ENCODE measurements at regions not wholly inside any gene's neighbourhood (a gene's known extent, or its start where the extent isn't known, plus 50 kb on each side); places are given as distances from the start of the nearest gene placed in this dataset.
A peak's percentile ranks its signal among the peaks of the same experiment; 100 is the strongest.

DNA sequence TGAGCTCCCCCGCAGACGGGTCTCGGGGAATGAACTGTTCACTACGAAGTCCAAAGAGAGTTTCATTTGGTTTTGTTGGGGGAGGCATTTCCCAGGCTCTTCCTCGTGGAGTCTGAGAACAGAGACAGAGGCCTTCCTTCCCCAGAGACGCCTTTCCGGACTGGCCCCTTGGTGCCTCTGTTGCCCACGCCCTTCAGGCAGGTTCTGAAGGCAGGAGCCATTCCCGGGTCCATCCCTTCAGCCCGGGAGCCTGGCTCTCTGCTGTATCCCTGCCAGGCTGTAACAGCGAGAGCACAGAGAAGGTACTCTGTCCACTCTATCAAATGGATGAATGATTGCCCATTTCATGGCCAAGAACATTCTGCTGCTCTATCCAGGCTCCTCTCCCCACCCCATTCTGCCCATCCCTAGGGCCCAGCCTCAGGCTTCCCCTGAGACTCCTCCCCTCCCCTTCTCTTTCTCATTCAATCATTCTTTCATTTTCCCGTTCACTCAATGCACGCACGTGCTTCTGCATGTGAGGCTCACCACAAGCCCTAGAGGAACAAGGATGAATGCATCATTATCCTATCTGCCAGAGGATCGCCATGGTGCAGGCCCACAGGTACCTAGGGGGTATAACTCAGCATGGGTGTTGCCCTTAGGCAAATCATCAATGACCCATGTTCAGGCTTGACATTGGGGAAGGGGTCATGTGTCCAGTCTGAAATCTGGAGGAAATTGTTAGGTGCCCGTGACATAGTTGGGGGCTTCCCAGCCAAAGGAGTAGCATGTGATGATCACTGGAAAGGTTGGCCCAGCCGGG is 298.6 kb downstream of the ZNF536 start:
- DNase-seq (no peak), ATAC-seq (no peak)
- Histone ChIP-seq H3K4me1 (peaks cover 22% of the 10 kb centered on the region), H3K27me3 (no peaks in the 10 kb centered on the region), H3K9me3 (no peaks in the 10 kb centered on the region), H3K27ac (no peak overlapping the region), H3K4me3 (no peak overlapping the region), H3K36me3 (replicated peaks in 1 of 2; ENCODE audit: insufficient read depth in 1 of 2, low read depth in 2 of 2) (no peaks in the 10 kb centered on the region)
- intact Hi-C loops (cut with DNase I): loop anchor here (10.0 kb wide), 1 partner anchor 684 kb away; no protein-coding TSS in a partner anchor
- TF ChIP-seq, protein P1, sequence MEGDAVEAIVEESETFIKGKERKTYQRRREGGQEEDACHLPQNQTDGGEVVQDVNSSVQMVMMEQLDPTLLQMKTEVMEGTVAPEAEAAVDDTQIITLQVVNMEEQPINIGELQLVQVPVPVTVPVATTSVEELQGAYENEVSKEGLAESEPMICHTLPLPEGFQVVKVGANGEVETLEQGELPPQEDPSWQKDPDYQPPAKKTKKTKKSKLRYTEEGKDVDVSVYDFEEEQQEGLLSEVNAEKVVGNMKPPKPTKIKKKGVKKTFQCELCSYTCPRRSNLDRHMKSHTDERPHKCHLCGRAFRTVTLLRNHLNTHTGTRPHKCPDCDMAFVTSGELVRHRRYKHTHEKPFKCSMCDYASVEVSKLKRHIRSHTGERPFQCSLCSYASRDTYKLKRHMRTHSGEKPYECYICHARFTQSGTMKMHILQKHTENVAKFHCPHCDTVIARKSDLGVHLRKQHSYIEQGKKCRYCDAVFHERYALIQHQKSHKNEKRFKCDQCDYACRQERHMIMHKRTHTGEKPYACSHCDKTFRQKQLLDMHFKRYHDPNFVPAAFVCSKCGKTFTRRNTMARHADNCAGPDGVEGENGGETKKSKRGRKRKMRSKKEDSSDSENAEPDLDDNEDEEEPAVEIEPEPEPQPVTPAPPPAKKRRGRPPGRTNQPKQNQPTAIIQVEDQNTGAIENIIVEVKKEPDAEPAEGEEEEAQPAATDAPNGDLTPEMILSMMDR (IDR thresholded peaks at IDR 0.05): no peak
- TF ChIP-seq POLR2A (IDR thresholded peaks at IDR 0.05): no peak
- WGBS, 2 donors: 81 to 83% methylated on average over 17 of the region's 17 CpGs

DNA sequence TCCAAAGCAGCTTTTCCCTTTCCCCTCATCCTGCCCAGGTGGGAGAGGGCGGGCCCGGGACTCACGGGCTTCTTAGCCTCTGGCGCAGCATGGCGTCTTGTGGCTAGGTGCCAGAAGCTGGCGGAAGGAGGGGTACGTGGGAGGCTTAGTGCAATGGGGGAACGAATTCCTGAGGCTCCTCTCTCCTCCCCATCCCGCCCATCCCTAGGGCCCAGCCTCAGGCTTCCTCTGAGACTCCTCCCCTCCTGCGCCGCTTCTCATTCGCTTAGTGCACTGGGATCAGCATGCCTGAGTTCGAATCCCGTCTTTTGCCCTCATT is 297.8 kb downstream of the ZNF536 start:
- H3K27ac ChIP-seq: no peak overlapping the region
- peaks cover 30% of the 10 kb centered on the region for H3K4me1 ChIP-seq
- WGBS, 2 donors: 62 to 63% methylated on average over 13 to 14 of the region's 14 CpGs
- no peaks in the 10 kb centered on the region for H3K27me3 ChIP-seq
- DNase-seq (no peak), ATAC-seq (no peak)
- H3K9me3 ChIP-seq: no peaks in the 10 kb centered on the region
- TF ChIP-seq, protein P1 (IDR thresholded peaks at IDR 0.05): no peak
- no peak for TF ChIP-seq POLR2A (IDR thresholded peaks at IDR 0.05)
- intact Hi-C loops (cut with DNase I): loop anchor here (10.0 kb wide), 1 partner anchor 685 kb away; no protein-coding TSS in a partner anchor
- H3K4me3 ChIP-seq: no peak overlapping the region
- H3K36me3 ChIP-seq (replicated peaks in 1 of 2; ENCODE audit: insufficient read depth in 1 of 2, low read depth in 2 of 2): no peaks in the 10 kb centered on the region

DNA sequence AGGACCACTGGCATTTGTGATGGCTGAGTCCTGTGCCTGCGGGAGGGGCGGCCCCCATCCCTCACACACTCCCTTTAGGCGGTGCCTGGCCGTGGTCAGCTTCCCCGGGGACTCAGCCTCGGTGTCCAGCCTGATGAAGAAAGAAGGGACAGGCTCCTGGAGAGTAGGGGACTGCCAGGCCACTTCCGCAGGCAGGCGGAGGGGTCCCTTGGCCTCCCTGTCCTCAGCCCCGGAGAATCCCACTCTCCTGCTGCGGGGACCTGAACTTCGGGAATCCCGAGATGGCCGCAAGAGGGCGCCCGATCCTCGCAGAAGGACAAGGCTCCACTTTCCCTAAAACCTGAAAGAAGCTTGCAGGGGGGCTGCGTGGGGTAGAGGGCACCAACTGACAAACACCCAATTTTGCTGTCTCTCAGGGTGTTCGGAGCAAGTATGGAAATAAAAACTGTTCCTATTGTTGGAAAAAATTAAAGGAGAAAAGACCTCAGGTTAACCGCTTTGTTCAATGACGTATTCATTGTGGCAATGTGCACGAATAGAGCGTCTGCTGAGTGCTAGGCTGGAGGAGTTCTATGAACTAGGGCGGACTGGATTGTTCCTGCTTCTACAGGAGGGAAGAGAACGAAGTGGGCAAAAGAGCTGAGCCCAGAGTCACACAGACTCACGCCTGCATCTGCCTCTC is 297.3 kb downstream of the ZNF536 start:
- Histone ChIP-seq H3K9me3 (no peaks in the 10 kb centered on the region), H3K4me3 (no peak overlapping the region), H3K36me3 (replicated peaks in 1 of 2; ENCODE audit: insufficient read depth in 1 of 2, low read depth in 2 of 2) (no peaks in the 10 kb centered on the region), H3K27me3 (no peaks in the 10 kb centered on the region), H3K4me1 (peaks cover 35% of the 10 kb centered on the region), H3K27ac (no peak overlapping the region)
- ATAC-seq (no peak), DNase-seq (peak; percentile 60 to 81 (median 76))
- intact Hi-C loops (cut with DNase I): loop anchor here (10.0 kb wide), 1 partner anchor 685 kb away; no protein-coding TSS in a partner anchor
- TF ChIP-seq, protein P1 (IDR thresholded peaks at IDR 0.05): peak; percentile 61 to 80 (median 68)
- TF ChIP-seq POLR2A (IDR thresholded peaks at IDR 0.05): no peak
- WGBS, 2 donors: 17 to 19% methylated on average over 23 to 25 of the region's 25 CpGs

DNA sequence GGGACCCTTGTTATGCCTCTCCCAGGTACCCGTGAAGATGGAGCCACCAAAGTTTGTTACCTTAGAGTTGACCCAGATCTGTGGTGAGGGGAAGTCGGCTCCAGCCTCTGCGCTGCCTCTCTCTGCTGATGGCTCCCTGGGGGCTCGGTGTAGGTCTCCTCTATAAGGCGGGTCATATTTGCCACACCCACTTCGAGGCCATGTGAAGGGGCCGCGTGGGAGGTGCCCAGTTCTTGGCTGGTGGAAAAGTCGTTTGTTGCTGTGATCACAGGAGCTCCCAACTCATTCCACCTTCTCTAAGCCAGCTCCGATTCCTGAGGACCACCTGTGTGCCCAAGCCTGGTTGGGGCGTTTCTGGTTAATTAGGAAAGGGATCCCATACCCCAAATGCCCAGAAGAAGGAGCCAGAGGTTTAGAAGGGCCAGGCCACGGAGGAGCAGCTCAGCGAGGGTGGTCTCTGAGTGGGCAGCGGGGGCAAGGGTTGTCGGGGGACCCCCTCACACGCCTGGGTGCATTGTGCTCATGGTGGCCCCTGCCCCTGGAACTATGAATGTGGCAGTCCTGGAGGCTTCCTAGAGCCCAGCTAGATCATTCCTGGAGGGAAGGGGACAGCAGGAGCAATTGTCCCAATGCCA is 296.5 kb downstream of the ZNF536 start:
- 49 to 51% methylated on average over 11 to 16 of the region's 16 CpGs for WGBS, 2 donors
- DNase-seq: no peak
- ATAC-seq: no peak
- Histone ChIP-seq H3K4me1 (peaks cover 43% of the 10 kb centered on the region), H3K27ac (no peak overlapping the region), H3K36me3 (replicated peaks in 1 of 2; ENCODE audit: insufficient read depth in 1 of 2, low read depth in 2 of 2) (no peaks in the 10 kb centered on the region), H3K9me3 (no peaks in the 10 kb centered on the region), H3K27me3 (no peaks in the 10 kb centered on the region), H3K4me3 (no peak overlapping the region)
- TF ChIP-seq POLR2A (IDR thresholded peaks at IDR 0.05): no peak
- TF ChIP-seq, protein P1 (IDR thresholded peaks at IDR 0.05): no peak
- intact Hi-C loops (cut with DNase I): no loop called here

Measured in body of pancreas (tissue), 4 donors.